H1 (cell line): ENCODE measurements at regions not wholly inside any gene's neighbourhood (a gene's known extent, or its start where the extent isn't known, plus 50 kb on each side); places are given as distances from the start of the nearest gene placed in this dataset.

Experiments
- BRCA1 ChIP-seq: IDR thresholded peaks from 2 replicates; pipeline ENCODE4 v1.6.1; 2012; ENCODE audit warnings: low read depth, low read length, improper control_type of control experiment
- TCF12 ChIP-seq: IDR thresholded peaks from 2 replicates; pipeline ENCODE4 v1.6.1; 2011; ENCODE audit warnings: low read depth, mild to moderate bottlenecking, low read length
- TF ChIP-seq, protein P1 (sequence below), 3 experiments: IDR thresholded peaks; 1 replicate in 2 of 3; 2 replicates in 1 of 3; pipeline versions ENCODE4 v1.5.1 to v1.6.1; 2011; ENCODE audit warnings: low read length in 3 of 3, mild to moderate bottlenecking in 3 of 3, inconsistent platforms in 2 of 3, low read depth in 1 of 3, moderate library complexity in 1 of 3; ENCODE audit not compliant: insufficient read depth in 1 of 3; ENCODE audit errors: control extremely low read depth in 1 of 3

DNA sequence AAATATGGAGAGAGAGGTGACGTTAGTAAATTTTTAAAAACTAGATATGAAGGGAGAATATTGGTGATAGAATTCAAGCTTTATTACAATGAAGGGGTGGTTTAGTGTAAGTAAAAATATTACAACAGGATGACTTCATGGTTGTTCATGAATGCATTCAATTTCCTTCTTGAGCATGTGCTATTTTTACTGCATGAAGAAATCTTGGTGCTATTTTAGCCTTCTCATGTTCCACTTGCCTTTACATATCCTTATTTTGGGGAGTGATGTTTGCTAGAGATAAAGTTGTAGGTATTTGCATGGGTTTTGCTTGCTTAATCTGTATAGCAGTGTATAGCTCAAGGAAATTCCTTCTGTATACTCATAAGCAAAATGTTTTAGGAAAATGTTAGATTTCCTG, 195.0 kb upstream of the MMADHC start:
- TF ChIP-seq TCF12 (no peak), BRCA1 (no peak)
- TF ChIP-seq, protein P1, sequence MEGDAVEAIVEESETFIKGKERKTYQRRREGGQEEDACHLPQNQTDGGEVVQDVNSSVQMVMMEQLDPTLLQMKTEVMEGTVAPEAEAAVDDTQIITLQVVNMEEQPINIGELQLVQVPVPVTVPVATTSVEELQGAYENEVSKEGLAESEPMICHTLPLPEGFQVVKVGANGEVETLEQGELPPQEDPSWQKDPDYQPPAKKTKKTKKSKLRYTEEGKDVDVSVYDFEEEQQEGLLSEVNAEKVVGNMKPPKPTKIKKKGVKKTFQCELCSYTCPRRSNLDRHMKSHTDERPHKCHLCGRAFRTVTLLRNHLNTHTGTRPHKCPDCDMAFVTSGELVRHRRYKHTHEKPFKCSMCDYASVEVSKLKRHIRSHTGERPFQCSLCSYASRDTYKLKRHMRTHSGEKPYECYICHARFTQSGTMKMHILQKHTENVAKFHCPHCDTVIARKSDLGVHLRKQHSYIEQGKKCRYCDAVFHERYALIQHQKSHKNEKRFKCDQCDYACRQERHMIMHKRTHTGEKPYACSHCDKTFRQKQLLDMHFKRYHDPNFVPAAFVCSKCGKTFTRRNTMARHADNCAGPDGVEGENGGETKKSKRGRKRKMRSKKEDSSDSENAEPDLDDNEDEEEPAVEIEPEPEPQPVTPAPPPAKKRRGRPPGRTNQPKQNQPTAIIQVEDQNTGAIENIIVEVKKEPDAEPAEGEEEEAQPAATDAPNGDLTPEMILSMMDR (IDR thresholded peaks at IDR 0.05; ENCODE audit: control extremely low read depth in 1 of 3, insufficient read depth in 1 of 3, low read depth in 1 of 3, low read length in 3 of 3): no peak
